ENCODE measurements at regions not wholly inside any gene's neighbourhood (a gene's known extent, or its start where the extent isn't known, plus 50 kb on each side); places are given as distances from the start of the nearest gene placed in this dataset.

DNA sequence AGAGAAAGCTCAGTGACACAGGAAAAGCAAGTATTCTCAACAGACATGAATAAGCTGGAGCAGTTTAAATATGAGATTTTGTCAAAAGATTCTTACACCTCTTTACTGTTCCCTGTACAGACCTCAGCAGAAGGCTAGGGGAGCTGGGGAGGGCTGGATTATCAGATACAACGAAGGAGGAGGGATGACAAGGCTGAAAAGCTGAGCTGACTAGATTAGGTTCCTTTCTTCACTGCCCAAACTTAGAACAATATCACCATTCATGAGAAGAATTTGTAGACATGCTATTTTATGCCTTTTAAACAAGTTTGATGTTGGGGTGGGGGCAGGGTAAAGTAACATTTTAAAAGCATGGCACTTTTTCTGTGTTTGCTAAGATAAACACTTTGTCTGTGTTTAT is 611.1 kb downstream of the AACS start:
- Histone ChIP-seq H3K9me3 (ENCODE audit: low read depth) (no peaks in the 10 kb centered on the region), H3F3A (ENCODE audit: low read depth) (no peaks in the 10 kb centered on the region), H4K20me1 (ENCODE audit: low read depth) (no peaks in the 10 kb centered on the region), H3K9ac (no peak overlapping the region), H3K79me2 (ENCODE audit: low read depth) (no peaks in the 10 kb centered on the region), H3K4me3 (no peak overlapping the region), H3K4me1 (no peaks in the 10 kb centered on the region), H3K36me3 (no peaks in the 10 kb centered on the region), H3K27me3 (peaks cover under 1% of the 10 kb centered on the region), H3K4me2 (peak overlapping the region; percentile 20), H3K27ac (no peak overlapping the region), H2AFZ (replicated peaks) (no peak overlapping the region)
- Mint-ChIP-seq H3K27ac (no peak overlapping the region), H3K4me3 (no peak overlapping the region), H3K9me3 (peaks cover 2% of the 10 kb centered on the region), H3K27me3 (ENCODE audit: insufficient read depth, low read depth) (peaks cover 2% of the 10 kb centered on the region), H3K36me3 (no peaks in the 10 kb centered on the region), H3K4me1 (peaks cover 7% of the 10 kb centered on the region)
- TF ChIP-seq, protein P1, sequence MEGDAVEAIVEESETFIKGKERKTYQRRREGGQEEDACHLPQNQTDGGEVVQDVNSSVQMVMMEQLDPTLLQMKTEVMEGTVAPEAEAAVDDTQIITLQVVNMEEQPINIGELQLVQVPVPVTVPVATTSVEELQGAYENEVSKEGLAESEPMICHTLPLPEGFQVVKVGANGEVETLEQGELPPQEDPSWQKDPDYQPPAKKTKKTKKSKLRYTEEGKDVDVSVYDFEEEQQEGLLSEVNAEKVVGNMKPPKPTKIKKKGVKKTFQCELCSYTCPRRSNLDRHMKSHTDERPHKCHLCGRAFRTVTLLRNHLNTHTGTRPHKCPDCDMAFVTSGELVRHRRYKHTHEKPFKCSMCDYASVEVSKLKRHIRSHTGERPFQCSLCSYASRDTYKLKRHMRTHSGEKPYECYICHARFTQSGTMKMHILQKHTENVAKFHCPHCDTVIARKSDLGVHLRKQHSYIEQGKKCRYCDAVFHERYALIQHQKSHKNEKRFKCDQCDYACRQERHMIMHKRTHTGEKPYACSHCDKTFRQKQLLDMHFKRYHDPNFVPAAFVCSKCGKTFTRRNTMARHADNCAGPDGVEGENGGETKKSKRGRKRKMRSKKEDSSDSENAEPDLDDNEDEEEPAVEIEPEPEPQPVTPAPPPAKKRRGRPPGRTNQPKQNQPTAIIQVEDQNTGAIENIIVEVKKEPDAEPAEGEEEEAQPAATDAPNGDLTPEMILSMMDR (IDR thresholded peaks at IDR 0.05): no peak
- no peak for TF ChIP-seq EZH2 (IDR thresholded peaks at IDR 0.05)
- no peak for TF ChIP-seq EZH2phosphoT487 (IDR thresholded peaks at IDR 0.05)
- DNase-seq (ENCODE audit: low spot score): no peak

DNA sequence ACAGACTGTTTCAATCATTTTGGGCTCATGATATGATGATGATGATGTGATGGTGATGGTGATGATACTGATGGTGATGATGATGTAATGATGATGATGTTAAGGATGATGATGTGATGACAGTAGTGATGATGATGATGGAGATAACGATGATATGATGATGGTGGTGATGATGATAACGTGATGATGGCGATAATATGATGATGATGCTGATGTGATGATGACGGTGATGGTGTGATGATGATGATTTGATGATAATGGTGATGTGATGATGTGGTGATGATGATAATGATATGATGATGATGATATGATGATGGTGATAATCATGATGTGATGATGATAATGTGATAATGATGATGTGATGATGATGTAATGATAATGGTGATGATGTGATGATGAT is 612.6 kb downstream of the AACS start:
- no peaks in the 10 kb centered on the region for H3K36me3 ChIP-seq
- Mint-ChIP-seq H3K9me3 (peaks cover 2% of the 10 kb centered on the region), H3K27me3 (ENCODE audit: insufficient read depth, low read depth) (peaks cover 2% of the 10 kb centered on the region), H3K36me3 (no peaks in the 10 kb centered on the region), H3K4me3 (no peak overlapping the region), H3K4me1 (peaks cover 7% of the 10 kb centered on the region), H3K27ac (no peak overlapping the region)
- H3K9me3 ChIP-seq (ENCODE audit: low read depth): no peaks in the 10 kb centered on the region
- no peak for DNase-seq (ENCODE audit: low spot score)
- H3K27ac ChIP-seq: no peak overlapping the region
- no peak overlapping the region for H3K9ac ChIP-seq
- no peak overlapping the region for H3K4me2 ChIP-seq
- no peaks in the 10 kb centered on the region for H3K4me1 ChIP-seq
- no peak overlapping the region for H3K4me3 ChIP-seq
- H3K27me3 ChIP-seq: peaks cover 13% of the 10 kb centered on the region
- no peak overlapping the region for H2AFZ ChIP-seq (replicated peaks)
- TF ChIP-seq EZH2 (IDR thresholded peaks at IDR 0.05) (no peak), EZH2phosphoT487 (IDR thresholded peaks at IDR 0.05) (no peak)
- TF ChIP-seq, protein P1 (IDR thresholded peaks at IDR 0.05): no peak
- H3K79me2 ChIP-seq (ENCODE audit: low read depth): no peaks in the 10 kb centered on the region
- H3F3A ChIP-seq (ENCODE audit: low read depth): no peaks in the 10 kb centered on the region
- H4K20me1 ChIP-seq (ENCODE audit: low read depth): no peaks in the 10 kb centered on the region

DNA sequence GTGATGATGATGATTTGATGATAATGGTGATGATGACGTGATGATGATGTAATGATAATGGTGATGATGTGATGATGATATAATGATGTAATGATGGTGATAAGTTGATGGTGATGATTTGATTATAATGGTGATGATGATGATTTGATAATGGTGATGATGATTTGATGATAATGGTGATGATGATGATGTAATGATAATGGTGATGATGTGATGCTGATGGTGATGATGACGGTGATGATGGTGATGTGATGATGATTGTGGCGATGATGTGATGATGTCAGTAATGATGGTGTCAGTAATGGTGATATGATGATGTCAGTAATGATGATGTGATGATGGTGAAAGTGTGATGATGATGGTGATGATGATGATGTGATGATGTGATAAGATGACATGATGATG is 613.4 kb downstream of the AACS start:
- Histone ChIP-seq H3F3A (ENCODE audit: low read depth) (no peaks in the 10 kb centered on the region), H4K20me1 (ENCODE audit: low read depth) (no peaks in the 10 kb centered on the region), H3K27ac (no peak overlapping the region), H3K4me1 (no peaks in the 10 kb centered on the region), H3K9me3 (ENCODE audit: low read depth) (no peaks in the 10 kb centered on the region), H3K9ac (no peak overlapping the region), H3K36me3 (no peaks in the 10 kb centered on the region), H3K4me3 (no peak overlapping the region), H3K27me3 (peaks cover 21% of the 10 kb centered on the region), H3K4me2 (no peak overlapping the region), H3K79me2 (ENCODE audit: low read depth) (no peaks in the 10 kb centered on the region), H2AFZ (replicated peaks) (no peak overlapping the region)
- Mint-ChIP-seq H3K4me3 (no peak overlapping the region), H3K27me3 (ENCODE audit: insufficient read depth, low read depth) (peaks cover 2% of the 10 kb centered on the region), H3K36me3 (no peaks in the 10 kb centered on the region), H3K4me1 (peaks cover 7% of the 10 kb centered on the region), H3K27ac (no peak overlapping the region), H3K9me3 (peaks cover 2% of the 10 kb centered on the region)
- TF ChIP-seq EZH2 (IDR thresholded peaks at IDR 0.05): no peak
- TF ChIP-seq, protein P1 (IDR thresholded peaks at IDR 0.05): no peak
- TF ChIP-seq EZH2phosphoT487 (IDR thresholded peaks at IDR 0.05): no peak
- DNase-seq (ENCODE audit: low spot score): no peak
